ENCODE measurements at regions not wholly inside any gene's neighbourhood (a gene's known extent, or its start where the extent isn't known, plus 50 kb on each side); places are given as distances from the start of the nearest gene placed in this dataset.

GRCh38 chr7:66539902-66540375 is 88.7 kb upstream of the KCTD7 start:
- no peak for TF ChIP-seq POLR2AphosphoS5 (IDR thresholded peaks at IDR 0.05)
- no peak for TF ChIP-seq CTCF (IDR thresholded peaks at IDR 0.05)
- TF ChIP-seq POLR2A (IDR thresholded peaks at IDR 0.05): no peak

All from upper lobe of left lung (tissue), 4 donors.